IMR-90 (cell line): ENCODE measurements at regions not wholly inside any gene's neighbourhood (a gene's known extent, or its start where the extent isn't known, plus 50 kb on each side); places are given as distances from the start of the nearest gene placed in this dataset.

Experiments
- ATAC-seq: fragments of 200-7000 bp; cut with Tn5 transposase; 2 replicates; pipeline ENCODE4 v1.9.1; 2020; ENCODE audit warnings: low read depth, mild to moderate bottlenecking, moderate library complexity
- BruUV-seq: library from RNA; stranded (reverse); fragments of 400-500 nt; replicated peaks from 2 replicates; lab custom pipeline; 2021; lab: Mats Ljungman, UMichigan
- CTCF ChIA-PET: fragments of 300-600 bp; formaldehyde crosslinking; extraction: SDS; loops from one replicate; lab custom pipeline; 2021; ENCODE audit warnings: antibody characterized with exemption; lab: Yijun Ruan, JAX
- POLR2A ChIA-PET: fragments of 300-600 bp; sonication (Branson Sonifier 250); formaldehyde crosslinking; loops from one replicate; lab custom pipeline; 2022; ENCODE audit warnings: antibody characterized with exemption; ENCODE audit not compliant: unreplicated experiment; lab: Charles Lee
- DNase-seq: peaks from one replicate; pipeline ENCODE4 v3.0.0; 2013
- H2AFZ ChIP-seq: replicated peaks from 2 replicates; pipeline ENCODE3; 2013; ENCODE audit warnings: low read length, mild to moderate bottlenecking; ENCODE audit not compliant: poor library complexity
- H2AK5ac ChIP-seq: 2 replicates; pipeline ENCODE4 v1.6.1; 2013; ENCODE audit warnings: low read depth, low read length, inconsistent platforms
- H2AK9ac ChIP-seq: replicated peaks from 2 replicates; pipeline ENCODE3; 2013; ENCODE audit warnings: mild to moderate bottlenecking, low read depth, low read length, moderate library complexity; ENCODE audit not compliant: poor library complexity
- H2BK120ac ChIP-seq: 2 replicates; pipeline ENCODE4 v1.6.1; 2013; ENCODE audit warnings: low read depth, low read length, inconsistent platforms
- H2BK15ac ChIP-seq: 3 replicates; pipeline ENCODE4 v1.6.1; 2013; ENCODE audit warnings: low read depth, low read length, inconsistent platforms
- H2BK20ac ChIP-seq: 2 replicates; pipeline ENCODE4 v1.6.1; 2013; ENCODE audit warnings: low read depth, mild to moderate bottlenecking, inconsistent platforms, low read length, moderate library complexity
- H2BK5ac ChIP-seq: 2 replicates; pipeline ENCODE4 v1.6.1; 2013; ENCODE audit warnings: mild to moderate bottlenecking, low read depth, low read length, inconsistent platforms; ENCODE audit not compliant: poor library complexity, severe bottlenecking
- H3K14ac ChIP-seq: replicated peaks from 2 replicates; pipeline ENCODE4 v1.6.1; 2013; ENCODE audit warnings: low read depth, low read length, inconsistent platforms
- H3K18ac ChIP-seq: 2 replicates; pipeline ENCODE4 v1.6.1; 2013; ENCODE audit warnings: low read depth, low read length, control low read depth
- H3K23ac ChIP-seq: 2 replicates; pipeline ENCODE4 v1.6.1; 2013; ENCODE audit warnings: low read depth, low read length, inconsistent platforms
- H3K27ac ChIP-seq: 2 replicates; pipeline ENCODE4 v1.5.1; 2013; ENCODE audit warnings: mild to moderate bottlenecking, control low read depth, low read length; ENCODE audit not compliant: insufficient read depth
- H3K27me3 ChIP-seq: 2 replicates; pipeline ENCODE4 v1.6.1; 2013; ENCODE audit warnings: low read length; ENCODE audit not compliant: control insufficient read depth, insufficient read depth
- H3K36me3 ChIP-seq: 2 replicates; pipeline ENCODE4 v1.6.1; 2013; ENCODE audit warnings: low read length, mixed read lengths; ENCODE audit not compliant: control insufficient read depth, insufficient read depth
- H3K4ac ChIP-seq: 2 replicates; pipeline ENCODE4 v1.6.1; 2013; ENCODE audit warnings: low read depth, low read length, inconsistent platforms
- H3K4me1 ChIP-seq: 2 replicates; pipeline ENCODE4 v1.6.1; 2013; ENCODE audit warnings: low read length, mixed read lengths; ENCODE audit not compliant: control insufficient read depth, insufficient read depth
- H3K4me2 ChIP-seq: 2 replicates; pipeline ENCODE4 v1.6.1; 2013; ENCODE audit warnings: low read depth, mild to moderate bottlenecking, control low read depth, low read length, moderate library complexity
- H3K4me3 ChIP-seq: 2 replicates; pipeline ENCODE4 v1.5.1; 2013; ENCODE audit warnings: low read depth, mild to moderate bottlenecking, control low read depth, low read length, moderate library complexity; ENCODE audit not compliant: insufficient read depth
- H3K56ac ChIP-seq: 2 replicates; pipeline ENCODE4 v1.6.1; 2013; ENCODE audit warnings: low read length, inconsistent platforms; ENCODE audit not compliant: insufficient read depth; ENCODE audit errors: extremely low read depth
- H3K79me1 ChIP-seq, 2 experiments: 2 replicates each; pipeline ENCODE4 v1.6.1; 2013; ENCODE audit warnings: low read length in 2 of 2, inconsistent platforms in 1 of 2, low read depth in 1 of 2
- H3K9ac ChIP-seq: 2 replicates; pipeline ENCODE4 v1.6.1; 2013; ENCODE audit warnings: low read depth, low read length, control low read depth
- H3K9me1 ChIP-seq: 2 replicates; pipeline ENCODE4 v1.6.1; 2013; ENCODE audit warnings: low read length, inconsistent platforms; ENCODE audit not compliant: insufficient read depth
- H3K9me3 ChIP-seq: 2 replicates; pipeline ENCODE4 v1.6.1; 2013; ENCODE audit warnings: low read length; ENCODE audit not compliant: control insufficient read depth, insufficient read depth
- H4K20me1 ChIP-seq: 2 replicates; pipeline ENCODE4 v1.6.1; 2013; ENCODE audit warnings: low read length, inconsistent platforms; ENCODE audit not compliant: insufficient read depth
- H4K5ac ChIP-seq: 2 replicates; pipeline ENCODE4 v1.6.1; 2013; ENCODE audit warnings: mild to moderate bottlenecking, low read depth, low read length, control low read depth
- H4K8ac ChIP-seq, 2 experiments: 2 replicates each; pipeline ENCODE4 v1.6.1; 2013; ENCODE audit warnings: low read depth in 2 of 2, low read length in 2 of 2, control low read depth in 1 of 2, inconsistent platforms in 1 of 2
- H4K91ac ChIP-seq: 2 replicates; pipeline ENCODE4 v1.6.1; 2013; ENCODE audit warnings: low read depth, low read length, inconsistent platforms; ENCODE audit not compliant: insufficient read depth
- BHLHE40 ChIP-seq: fragments of 150-350 bp; IDR thresholded peaks from 2 replicates; pipeline ENCODE4 v1.6.1; 2016; ENCODE audit warnings: mild to moderate bottlenecking, low read depth, low read length
- CEBPB ChIP-seq: IDR thresholded peaks from 2 replicates; pipeline ENCODE4 v1.6.1; 2012; ENCODE audit warnings: low read depth, low read length, improper control_type of control experiment
- CHD1 ChIP-seq: IDR thresholded peaks from 2 replicates; pipeline ENCODE4 v1.6.1; 2012; ENCODE audit warnings: low read depth, low read length, improper control_type of control experiment
- CTCF ChIP-seq: conservative IDR thresholded peaks from 2 replicates; pipeline ENCODE4 v1.5.1; 2012; ENCODE audit warnings: mild to moderate bottlenecking, low read depth, low read length, improper control_type of control experiment
- ELK1 ChIP-seq: fragments of 150-350 bp; IDR thresholded peaks from 2 replicates; pipeline ENCODE4 v1.6.1; 2016; ENCODE audit warnings: low read depth, mild to moderate bottlenecking, low read length, moderate library complexity, borderline replicate concordance
- FOS ChIP-seq: fragments of 150-350 bp; IDR thresholded peaks from 2 replicates; pipeline ENCODE4 v1.6.1; 2016; ENCODE audit warnings: low read depth, low read length
- MAFK ChIP-seq: IDR thresholded peaks from 2 replicates; pipeline ENCODE4 v1.6.1; 2012; ENCODE audit warnings: low read depth, low read length, improper control_type of control experiment
- MAZ ChIP-seq: IDR thresholded peaks from 2 replicates; pipeline ENCODE4 v1.6.1; 2012; ENCODE audit warnings: low read depth, mild to moderate bottlenecking, low read length, improper control_type of control experiment, moderate library complexity, borderline replicate concordance
- MXI1 ChIP-seq: IDR thresholded peaks from 2 replicates; pipeline ENCODE4 v1.6.1; 2012; ENCODE audit warnings: low read depth, mild to moderate bottlenecking, low read length, moderate library complexity, borderline replicate concordance
- POLR2A ChIP-seq: IDR thresholded peaks from 2 replicates; pipeline ENCODE4 v1.6.1; 2012; ENCODE audit warnings: mild to moderate bottlenecking, low read depth, low read length
- RAD21 ChIP-seq: IDR thresholded peaks from 2 replicates; pipeline ENCODE4 v1.6.1; 2012; ENCODE audit warnings: low read length, improper control_type of control experiment
- RCOR1 ChIP-seq: IDR thresholded peaks from 2 replicates; pipeline ENCODE4 v1.6.1; 2012; ENCODE audit warnings: mild to moderate bottlenecking, low read length, improper control_type of control experiment; ENCODE audit not compliant: insufficient replicate concordance
- RFX5 ChIP-seq: IDR thresholded peaks from 2 replicates; pipeline ENCODE4 v1.8.0; 2012; ENCODE audit warnings: low read depth, mild to moderate bottlenecking, low read length, moderate library complexity
- SMC3 ChIP-seq: fragments of 150-350 bp; IDR thresholded peaks from 2 replicates; pipeline ENCODE4 v1.6.1; 2016; ENCODE audit warnings: low read depth, mild to moderate bottlenecking, antibody characterized with exemption, low read length, moderate library complexity
- USF2 ChIP-seq: fragments of 150-350 bp; IDR thresholded peaks from 2 replicates; pipeline ENCODE4 v1.6.1; 2017; ENCODE audit warnings: mild to moderate bottlenecking, antibody characterized with exemption, low read length, low read depth
- WGBS, 2 experiments: methylation state at CpG; one replicate each; pipeline versions ENCODE4 v1.1.5 to v1.1.7; 2013; ENCODE audit warnings: missing lambda C conversion rate in 2 of 2; ENCODE audit not compliant: insufficient read length in 1 of 2; ENCODE audit errors: extremely low coverage in 2 of 2; 5-methylcytosine and 5-hydroxymethylcytosine counted together
- dilution Hi-C: fragments of 300-500 bp; cut with HindIII; formaldehyde crosslinking; loops from one replicate; pipeline ENCODE4 v1.14.3; 2018; ENCODE audit warnings: low sequenced_read_pairs; ENCODE audit not compliant: unreplicated experiment
- in situ Hi-C: fragments of 300-500 bp; cut with MboI; formaldehyde crosslinking; loops from 3 replicates; pipeline ENCODE4 v1.14.3; 2019; ENCODE audit warnings: low sequenced_read_pairs, inconsistent platforms, mixed read lengths
- intact Hi-C: fragments of 100-400 bp; cut with micrococcal nuclease; formaldehyde crosslinking; loops from 2 replicates; pipeline ENCODE4 v1.10.0; 2022

GRCh38 chr12:107377596-107378385, 284.4 kb upstream of the CRY1 start:
- H3K4me1 ChIP-seq: peaks cover 7% of the 10 kb centered on the region
- in situ Hi-C loops: no loop called here
- no peaks in the 10 kb centered on the region for H4K20me1 ChIP-seq
- no peak overlapping the region for H3K27ac ChIP-seq
- H2BK120ac ChIP-seq: no peak overlapping the region
- TF ChIP-seq RFX5 (no peak), RCOR1 (no peak), MAFK (no peak), BHLHE40 (no peak), CHD1 (no peak), MXI1 (no peak), SMC3 (no peak), CEBPB (no peak), POLR2A (no peak), RAD21 (no peak), USF2 (no peak), FOS (no peak), MAZ (no peak), ELK1 (no peak), CTCF (no peak)
- no peak overlapping the region for H2BK15ac ChIP-seq
- dilution Hi-C loops: no loop called here
- DNase-seq (no peak), ATAC-seq (no peak)
- no peak overlapping the region for H3K4me2 ChIP-seq
- ChIA-PET POLR2A (no interaction called here), CTCF (interaction anchor here (0.7 kb wide), 1 partner anchor 423 kb away, joined by 4 read pairs; no protein-coding TSS in a partner anchor)
- no peak overlapping the region for H2BK5ac ChIP-seq
- no peaks in the 10 kb centered on the region for H3K9me3 ChIP-seq
- H3K36me3 ChIP-seq: no peaks in the 10 kb centered on the region
- H3K18ac ChIP-seq: no peak overlapping the region
- no peak overlapping the region for H3K4me3 ChIP-seq
- no TSS peak for BruUV-seq
- H4K5ac ChIP-seq: no peak overlapping the region
- H2AFZ ChIP-seq: no peak overlapping the region
- no peaks in the 10 kb centered on the region for H3K79me1 ChIP-seq
- no peak overlapping the region for H3K23ac ChIP-seq
- no peaks in the 10 kb centered on the region for H3K27me3 ChIP-seq
- intact Hi-C loops: no loop called here
- H3K9ac ChIP-seq: no peak overlapping the region
- no peak overlapping the region for H4K8ac ChIP-seq
- H3K4ac ChIP-seq: no peak overlapping the region
- H4K91ac ChIP-seq: no peak overlapping the region
- peak overlapping the region; percentile 29 for H2AK9ac ChIP-seq
- no peak overlapping the region for H2BK20ac ChIP-seq
- no peak overlapping the region for H3K14ac ChIP-seq
- WGBS, 2 experiments: 95% methylated on average over 2 of the region's 6 CpGs; no CpG with 5 or more reads in 1 of the 2 experiments
- peaks cover 6% of the 10 kb centered on the region; the same call in 1 of the 2 replicates for H3K9me1 ChIP-seq
- H3K56ac ChIP-seq: no peak overlapping the region
- H2AK5ac ChIP-seq: no peak overlapping the region
